ENCODE measurements at regions not wholly inside any gene's neighbourhood (a gene's known extent, or its start where the extent isn't known, plus 50 kb on each side); places are given as distances from the start of the nearest gene placed in this dataset.

DNA sequence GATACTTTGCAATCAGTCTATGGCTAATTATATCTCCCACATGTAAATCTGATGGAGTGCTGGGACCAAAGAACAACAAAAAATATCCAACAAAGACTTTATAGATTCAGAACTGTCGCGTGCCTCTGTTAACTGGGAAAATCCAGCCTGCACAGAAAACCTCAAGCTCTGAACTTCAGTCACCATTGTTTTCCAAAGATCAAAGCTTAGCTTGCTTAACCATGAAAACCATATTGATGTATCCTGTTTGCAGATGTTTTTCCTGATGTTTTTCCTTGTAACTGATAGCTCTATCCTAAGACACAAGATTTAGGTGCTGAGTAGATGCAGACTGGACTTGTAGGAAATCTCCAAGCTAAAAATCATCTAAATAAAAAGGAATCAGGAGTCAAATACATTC is 163.7 kb downstream of the GXYLT1 start:
- DNase-seq: no peak

DNA sequence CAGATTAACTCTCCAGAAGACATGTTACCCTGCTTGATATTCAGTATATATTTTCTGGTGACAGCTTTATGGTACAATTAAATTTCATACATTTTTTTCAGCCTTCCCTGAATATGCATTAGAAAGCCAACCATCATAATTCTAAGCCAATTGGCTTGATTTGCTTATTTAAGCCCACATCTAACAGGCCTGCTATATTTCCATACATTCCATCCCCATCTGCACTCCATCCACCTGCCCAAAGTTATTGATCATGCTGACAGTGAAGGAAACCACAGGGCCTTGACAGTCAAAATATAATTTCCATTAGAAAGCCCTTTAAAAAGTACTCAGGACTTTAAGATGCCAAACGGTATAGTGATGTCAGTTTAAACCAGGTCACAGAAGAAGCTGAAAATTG is 164.3 kb downstream of the GXYLT1 start:
- no peak for DNase-seq

DNA sequence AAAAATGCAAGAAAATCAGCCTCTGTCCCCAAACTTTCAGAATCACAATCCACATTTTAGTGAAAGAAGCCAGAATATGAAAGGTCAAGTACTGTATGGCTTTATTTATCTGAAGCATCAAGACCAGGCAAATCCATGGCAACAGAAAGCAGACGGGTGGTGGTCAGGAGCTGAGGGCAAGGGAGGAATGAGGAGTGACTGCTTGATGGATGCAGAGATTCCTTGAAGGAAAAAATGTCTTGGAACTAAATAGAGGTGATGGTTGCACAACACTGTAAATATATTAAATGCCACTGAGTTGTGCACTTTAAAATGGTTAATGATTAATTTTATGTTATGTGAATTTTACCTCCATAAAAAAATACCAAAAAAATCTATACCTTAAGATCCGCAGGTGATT is 165.1 kb downstream of the GXYLT1 start:
- no peak for DNase-seq

DNA sequence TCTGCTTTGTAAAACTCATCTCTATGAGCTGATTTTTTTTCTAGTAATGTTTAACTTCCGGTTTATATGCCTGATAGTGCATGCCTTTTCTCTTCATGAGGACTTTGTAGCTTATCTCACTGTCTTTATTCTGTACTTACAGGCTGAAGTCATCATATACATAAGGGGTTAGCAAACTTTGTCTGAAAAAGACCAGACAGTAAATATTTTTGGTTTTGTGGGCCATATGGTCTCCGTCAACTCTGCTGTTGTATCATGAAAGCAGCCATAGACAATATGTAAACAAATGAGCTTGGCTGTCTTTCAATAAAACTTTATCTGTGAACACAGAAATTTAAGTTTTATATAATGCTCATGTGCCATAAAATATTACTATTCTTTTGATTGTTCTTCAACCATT is 172.1 kb downstream of the GXYLT1 start:
- DNase-seq: no peak

DNA sequence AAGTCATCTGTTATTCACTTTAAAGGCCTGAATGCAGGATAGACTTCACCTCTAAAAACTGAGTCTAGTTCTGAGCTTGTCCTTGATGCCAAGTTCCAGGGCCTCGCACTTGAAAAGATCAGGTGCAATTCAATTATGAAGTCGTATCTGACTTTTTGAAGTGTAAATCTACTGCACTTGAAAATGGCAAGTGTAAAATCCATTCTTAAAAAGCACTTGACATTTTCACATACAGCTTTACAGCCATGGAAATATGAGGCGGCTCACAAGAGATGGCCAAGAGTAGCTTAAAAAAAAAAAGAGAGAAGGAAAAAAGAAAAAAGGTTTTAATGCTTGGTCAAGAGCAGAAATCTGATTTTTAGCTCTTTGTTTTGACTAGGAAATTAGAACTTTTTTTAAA is 172.5 kb downstream of the GXYLT1 start:
- no peak for DNase-seq

DNA sequence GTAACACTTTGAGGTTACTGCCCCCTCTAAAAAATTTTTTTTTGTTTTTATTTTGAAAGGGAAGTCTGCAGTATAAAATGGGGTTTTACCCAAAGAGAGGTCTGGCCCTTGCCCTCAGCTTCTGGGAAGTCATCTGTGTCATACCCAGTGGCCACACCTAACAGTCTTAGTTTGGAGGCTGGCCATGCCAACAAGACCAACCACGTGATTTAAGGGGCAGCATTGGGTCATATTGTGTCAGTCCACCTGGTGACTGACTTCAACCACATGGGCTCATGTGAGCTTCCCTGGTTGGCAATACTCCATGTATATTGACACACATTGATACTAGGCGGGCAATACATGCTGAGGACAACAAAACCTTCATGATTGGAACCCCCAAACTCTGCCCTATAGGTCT is 173.9 kb downstream of the GXYLT1 start:
- DNase-seq: no peak

DNA sequence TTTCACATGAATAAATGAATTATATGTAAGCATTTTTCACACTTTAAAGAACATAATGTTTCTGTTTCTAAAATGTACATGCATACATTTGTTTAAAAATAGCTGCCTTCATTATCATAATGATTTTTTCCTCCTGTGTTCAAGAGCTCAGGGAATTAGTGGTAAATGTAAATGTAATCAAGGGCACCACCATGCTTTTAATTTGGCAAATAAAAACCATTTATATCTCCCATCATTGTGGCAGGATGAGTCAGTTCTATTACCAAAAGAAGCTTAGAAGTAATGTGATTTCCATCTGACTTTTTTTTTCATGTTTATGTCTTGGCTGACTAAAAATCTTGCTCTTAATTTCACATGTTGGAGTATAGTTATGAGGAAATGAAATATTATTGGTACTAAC is 176.1 kb downstream of the GXYLT1 start:
- DNase-seq: no peak

DNA sequence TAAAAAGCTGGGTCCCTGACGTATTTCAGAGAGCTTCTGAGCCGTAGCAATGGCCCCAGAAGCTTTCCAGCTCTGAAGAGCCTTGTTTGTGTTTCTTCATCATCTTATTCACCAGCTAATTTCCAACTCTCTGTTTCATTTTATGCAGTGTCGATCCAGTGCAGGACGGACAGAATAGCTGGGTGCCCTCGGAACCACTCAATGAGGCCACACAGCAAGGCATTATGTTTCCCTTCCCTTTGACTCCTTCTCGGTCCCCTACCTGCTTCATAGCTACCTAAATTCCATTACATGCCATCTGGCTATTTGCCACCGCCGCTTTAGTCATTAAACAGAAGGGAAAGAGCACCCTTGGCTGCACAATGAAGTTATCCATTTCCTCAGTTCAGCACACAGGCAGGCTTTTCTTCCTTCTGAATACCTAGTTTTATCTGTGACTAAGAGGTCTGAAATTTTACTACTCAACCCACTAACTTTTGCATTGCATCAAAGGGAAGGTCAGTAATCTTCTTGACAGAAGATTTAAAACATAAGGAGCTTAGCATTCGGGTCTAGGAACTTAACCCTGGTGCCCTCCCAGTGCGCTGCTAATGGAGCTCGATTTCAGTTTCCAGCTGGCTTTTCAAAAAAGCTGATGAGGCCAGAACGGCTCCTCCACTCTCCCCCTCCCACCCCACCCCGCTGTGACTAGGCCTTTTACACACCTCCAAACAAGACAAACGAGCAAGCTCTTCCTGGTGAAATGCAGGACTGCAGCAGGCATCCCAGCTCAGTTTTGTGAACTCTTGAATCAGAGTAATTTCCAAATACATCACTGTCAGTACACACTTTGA is 176.8 kb downstream of the GXYLT1 start:
- no peak for DNase-seq

DNA sequence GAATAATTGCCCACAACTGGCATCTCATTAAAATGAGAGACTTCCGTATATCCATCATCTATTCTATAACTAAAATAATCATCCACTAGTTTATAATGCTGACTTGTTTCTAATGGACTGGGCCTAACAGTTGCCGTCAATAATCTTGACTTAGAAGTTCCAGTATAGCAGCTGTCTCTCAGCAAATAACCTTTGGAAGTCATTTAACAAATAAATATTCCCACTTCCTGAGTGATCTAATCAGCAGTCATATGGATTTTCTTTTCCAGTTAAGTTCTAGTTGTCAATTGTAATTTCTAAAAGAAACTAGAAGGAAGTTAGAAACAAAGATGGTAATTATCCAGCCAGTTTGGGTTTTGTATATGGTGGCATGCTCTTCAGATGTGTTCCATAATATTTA is 177.8 kb downstream of the GXYLT1 start:
- no peak for DNase-seq

DNA sequence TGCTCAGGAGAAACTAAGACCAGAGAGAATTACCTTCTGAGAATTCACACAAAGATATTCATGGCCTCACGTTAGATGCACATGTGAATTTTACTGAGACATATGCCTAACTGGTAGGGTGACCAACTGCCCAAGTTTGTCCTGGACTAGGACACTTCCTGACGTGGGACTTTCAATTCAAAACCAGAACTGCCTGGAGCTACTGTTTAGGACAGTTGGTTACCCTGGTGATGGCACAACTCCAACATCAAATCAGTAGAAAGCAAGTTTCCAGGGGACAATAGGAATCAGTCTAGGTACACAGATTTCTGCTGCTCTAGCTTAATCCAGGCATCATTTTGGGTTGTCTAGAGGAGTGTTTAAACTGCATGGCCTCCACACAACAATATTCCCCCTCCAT is 178.7 kb downstream of the GXYLT1 start:
- DNase-seq: no peak

DNA sequence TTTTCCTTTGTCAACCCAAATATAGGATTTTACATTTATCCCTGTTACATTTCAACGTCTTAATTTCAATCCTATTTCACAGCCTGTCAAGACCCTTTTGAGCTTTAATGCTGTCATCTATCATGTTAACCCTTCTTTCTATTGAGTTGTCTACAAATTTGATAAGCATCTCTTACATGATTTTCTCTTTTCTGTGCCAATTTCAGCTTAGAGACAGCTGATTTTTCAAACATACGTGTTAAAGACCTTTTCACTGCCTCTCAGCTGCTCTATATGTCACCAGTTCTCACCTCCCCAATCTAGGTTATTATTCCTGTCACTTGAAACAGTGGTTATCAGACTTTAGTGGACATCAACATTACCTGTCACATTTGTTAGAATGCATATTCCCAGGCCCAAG is 181.3 kb downstream of the GXYLT1 start:
- no peak for DNase-seq

DNA sequence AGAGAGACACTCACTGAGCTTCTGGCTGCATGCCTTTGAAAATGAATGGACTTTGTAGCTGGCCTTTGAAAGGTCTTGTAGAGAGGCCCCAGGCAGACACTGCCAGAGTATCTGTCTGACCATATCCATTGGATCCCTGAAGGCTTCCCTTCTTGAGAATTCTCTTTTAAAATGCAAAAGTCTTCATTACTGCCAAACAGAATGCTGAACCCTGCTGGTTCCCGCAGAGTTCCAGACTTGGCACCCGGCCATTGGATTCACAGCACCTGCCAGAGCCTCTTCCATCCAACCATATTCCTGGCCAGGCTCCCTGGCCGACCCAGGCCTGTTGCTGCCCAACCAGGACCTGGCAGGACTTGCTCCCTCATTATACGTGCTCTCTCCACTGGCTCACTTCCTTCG is 182.5 kb downstream of the GXYLT1 start:
- DNase-seq: no peak

DNA sequence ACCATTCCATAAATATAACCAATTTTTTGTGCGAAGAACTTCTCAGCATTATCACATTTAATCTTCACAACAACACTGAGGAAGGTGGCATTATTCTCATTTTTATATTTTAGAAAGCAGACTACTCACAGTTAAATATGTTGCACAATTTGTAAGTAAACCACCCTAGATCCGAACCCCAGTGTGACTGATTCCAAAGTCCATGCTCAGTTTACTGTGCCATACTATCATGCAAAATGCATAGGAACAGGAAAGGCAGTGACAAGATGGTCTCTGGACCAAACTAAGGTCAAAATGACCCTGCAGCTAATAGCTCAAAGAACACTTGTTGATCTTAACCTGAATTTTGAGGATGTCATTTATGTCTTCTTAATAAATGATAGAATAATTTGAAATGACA is 185.4 kb downstream of the GXYLT1 start:
- no peak for DNase-seq

DNA sequence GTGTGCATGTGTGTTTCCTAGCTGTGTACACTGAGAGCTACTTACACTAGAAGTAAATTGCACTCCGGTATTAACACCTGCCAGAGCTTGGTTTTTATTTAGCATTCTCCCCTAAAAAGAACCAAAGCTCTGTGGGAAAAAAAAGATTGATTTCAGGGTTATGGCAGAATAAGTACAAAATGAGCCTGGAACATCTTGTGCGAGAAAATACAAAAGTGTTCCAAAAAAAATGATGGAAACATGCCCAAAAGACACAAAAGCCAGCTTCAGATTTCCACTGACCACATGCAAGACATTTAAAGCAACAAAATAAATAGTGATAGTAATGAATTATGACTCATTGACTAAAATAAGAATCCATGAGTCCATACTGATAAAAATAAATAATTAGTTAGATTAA is 188.3 kb downstream of the GXYLT1 start:
- no peak for DNase-seq

DNA sequence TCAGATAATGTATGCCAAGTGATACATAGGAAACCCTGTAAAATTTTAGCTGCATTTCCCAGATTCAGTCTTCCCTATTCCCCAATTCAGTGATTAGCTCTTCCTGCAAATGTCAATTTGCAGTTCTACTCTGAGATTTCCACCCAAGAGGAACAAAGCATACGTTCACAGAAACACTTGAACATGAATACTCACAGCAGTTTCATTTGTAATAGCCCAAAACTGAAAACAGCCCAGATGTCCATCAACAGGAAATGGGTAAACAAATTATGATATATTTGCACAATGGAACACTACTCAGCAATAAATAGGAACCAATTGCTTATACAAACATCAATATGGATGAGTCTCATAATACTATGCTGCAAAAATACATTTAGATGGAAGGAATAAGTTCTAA is 194.2 kb downstream of the GXYLT1 start:
- no peak for DNase-seq

DNA sequence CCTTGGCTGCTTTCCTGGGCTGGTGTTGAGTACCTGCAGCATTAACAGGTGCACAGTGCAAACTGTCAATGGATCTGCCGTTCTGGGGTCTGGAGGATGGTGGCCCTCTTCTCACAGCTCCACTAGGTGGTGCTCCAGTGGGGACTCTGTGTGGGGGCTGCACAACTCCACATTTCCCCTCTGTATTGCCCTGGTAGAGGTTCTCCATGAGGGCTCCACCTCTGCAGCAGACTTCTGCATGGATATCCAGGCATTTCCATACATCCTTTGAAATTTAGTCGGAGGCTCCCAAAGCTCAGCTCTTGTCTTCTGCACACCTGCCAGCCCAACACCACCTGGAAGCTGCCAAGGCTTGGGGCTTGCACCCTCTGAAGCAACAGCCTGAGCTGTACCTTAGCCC is 198.6 kb downstream of the GXYLT1 start:
- DNase-seq: no peak

DNA sequence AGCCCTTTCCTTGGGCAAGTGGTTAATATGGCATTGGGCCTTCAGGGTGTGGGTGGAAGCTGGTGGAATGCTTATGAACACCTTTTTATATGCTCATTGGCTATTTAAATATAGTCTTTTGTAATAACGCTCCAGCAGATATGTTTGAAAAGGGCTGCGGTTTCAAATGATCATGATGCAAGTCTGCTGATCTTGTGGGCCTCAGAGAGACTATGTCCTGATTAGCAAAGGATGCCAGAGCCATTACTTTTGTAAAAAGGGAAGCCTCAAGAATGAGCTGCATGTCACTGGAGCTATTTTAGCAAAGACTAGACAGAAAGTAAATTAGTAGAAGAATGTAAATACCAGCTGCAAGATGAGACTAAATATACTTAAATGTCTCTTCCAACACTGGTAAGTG is 200.5 kb downstream of the GXYLT1 start:
- DNase-seq: no peak

DNA sequence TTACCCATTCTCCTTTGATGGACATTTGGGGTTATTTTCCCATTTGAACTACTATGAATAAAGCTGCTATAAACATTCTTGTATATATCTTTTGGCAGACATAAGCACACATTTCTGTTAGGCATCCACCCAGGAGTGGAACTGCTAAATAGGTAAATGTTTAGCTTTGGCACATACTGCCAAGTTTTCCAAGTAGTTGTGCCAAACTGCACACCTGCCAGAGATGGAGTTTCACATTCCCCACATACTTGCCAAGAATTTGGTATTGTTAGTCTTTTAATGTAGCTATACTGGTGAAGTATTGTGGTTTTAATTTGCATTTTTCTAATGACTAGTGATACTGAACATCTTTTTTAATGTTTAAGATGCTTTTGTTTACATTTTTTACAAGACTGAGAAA is 201.0 kb downstream of the GXYLT1 start:
- DNase-seq: no peak

DNA sequence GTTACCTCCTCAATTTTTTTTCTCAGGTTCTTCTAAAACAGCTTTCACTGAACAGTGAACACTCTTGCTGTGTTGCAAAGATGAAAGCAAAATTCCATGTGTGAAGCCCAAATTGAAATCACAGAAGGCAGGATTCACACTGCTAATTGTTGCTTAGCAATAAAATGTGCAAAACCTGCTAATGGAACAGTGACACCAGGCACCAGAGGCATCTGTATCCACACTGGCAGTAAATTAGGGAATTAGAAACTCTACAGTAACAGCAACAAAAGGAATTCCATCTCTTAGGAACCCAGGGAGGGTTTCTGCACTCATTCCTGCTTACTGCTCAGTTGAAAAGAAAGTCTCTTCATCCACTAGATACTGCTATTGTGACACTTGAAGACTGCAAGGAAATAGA is 202.3 kb downstream of the GXYLT1 start:
- DNase-seq: no peak

DNA sequence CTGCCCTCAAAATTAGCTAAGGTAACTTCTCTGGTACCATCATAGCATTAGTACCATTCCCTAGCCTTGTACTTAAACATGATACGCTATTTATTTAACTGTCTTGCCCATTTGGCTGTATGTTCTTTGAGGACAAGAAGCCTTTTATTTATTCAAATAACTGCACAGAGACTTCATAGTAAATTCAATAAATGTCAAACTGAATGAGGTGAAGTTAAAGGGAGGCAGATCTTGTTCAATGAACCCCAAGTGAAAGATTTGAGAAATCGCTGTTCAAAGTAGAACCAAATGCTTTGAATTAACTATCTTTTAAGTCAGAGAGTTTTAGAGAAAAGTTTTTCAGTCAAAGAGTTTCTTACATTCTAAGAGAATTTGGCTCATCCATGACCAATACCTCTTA is 203.6 kb downstream of the GXYLT1 start:
- DNase-seq: no peak

DNA sequence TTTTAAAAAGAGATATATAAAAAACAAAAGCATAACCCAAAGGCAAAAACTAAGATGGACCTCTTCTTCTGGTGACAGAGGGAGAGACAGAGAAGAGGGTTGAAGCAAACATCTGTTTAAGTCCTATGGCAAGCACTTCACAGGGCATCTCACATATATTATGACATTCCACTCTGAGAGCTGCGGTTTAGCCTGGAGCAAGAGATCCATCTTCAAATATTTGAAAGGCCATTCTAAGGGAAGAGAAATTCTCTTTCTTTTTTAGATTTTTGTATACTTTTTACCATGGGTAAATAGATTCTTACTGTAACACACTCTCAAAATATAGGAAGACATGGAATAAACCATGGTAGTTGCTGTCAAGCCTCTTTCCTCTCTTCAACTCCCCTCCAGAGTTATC is 204.1 kb downstream of the GXYLT1 start:
- no peak for DNase-seq

DNA sequence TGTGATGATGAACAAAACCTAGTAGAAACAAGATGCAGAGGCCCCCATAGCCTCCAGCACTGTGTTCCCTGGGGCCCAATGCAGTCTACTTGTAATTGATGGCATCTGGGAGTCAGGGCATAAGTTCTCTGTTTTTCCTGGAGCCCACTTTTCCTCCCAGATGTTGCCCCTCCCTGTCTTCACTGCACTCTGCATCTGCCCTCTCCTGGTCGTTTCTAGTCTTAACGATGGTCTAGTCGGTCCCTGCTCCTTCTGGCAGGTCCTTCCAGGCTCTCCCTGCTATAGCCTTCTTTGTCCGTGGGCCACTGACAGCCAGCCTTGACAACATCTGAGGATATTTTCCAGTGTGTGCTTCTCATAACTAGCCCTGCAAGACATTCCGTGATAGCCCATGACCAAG is 208.3 kb downstream of the GXYLT1 start:
- DNase-seq: no peak

DNA sequence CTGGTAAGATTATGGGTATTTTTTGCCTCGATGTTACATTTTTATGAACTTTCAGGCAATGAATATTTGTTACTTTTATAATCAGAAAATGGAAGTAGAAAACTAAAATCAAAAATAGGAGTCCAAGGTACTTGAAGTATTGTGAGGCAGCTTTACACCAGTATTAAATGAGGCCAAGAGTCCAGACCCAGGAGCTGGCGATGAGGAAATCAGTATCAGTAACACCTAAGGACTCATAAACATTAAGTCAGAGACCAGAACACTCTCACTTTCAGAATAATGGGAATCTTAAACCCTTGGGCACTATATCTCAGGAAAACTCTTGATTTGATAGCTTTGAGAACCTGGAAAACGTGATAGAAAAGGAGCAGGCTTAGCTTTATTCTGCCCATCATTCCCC is 208.8 kb downstream of the GXYLT1 start:
- no peak for DNase-seq

DNA sequence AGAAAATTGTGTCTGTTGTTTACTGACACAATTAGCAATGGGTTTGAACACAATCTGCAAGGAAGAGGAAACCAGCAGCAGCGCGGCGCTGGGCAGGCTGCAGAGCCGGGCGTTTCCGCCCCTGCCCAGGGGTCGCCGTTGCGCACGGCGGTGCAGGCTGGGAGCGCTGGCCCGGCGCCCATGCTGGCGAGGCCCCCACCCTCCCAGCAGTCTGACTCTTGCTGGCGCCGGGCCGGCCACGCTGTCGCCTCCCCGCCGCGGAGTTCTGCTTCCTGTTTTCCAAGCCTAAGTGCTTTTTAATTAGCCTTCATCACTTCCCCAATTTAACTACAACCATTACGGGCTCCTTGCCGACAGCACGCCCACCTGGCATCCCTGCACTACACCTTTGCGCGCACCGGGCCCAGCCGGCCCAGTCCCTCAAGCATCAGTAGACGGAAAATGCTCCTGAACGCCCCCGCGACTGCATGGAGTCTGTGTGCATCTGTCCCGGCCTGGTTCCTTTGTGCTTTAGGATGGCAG is 212.1 kb downstream of the GXYLT1 start:
- DNase-seq: peak; percentile 52

DNA sequence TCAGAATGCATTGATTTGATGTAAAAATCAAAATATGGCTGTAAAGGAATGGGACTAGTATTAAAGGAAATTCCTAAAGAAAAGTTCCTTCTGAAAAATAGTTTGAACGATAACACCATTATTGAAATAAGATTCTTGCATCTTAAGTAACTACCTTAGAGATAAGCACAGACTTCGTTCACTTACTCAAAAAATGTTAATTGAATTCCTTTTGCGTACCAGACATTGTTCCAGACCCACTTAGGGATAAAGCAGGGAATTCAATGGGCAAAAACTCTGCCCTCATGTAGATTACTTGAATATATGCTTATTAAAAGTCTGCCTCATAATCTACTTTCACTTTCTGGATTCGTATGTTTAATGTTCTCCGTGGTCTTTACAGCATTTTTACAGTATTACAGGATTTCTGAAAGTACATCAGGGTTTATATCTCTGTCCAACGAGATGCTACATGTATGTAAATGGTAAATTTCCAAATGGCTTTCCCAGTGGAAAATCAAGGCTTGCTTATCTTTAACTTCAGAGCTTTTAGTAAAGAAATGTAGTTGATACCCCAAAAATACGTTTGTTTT is 213.7 kb downstream of the GXYLT1 start:
- DNase-seq: no peak
